Loucy (cell line): ENCODE measurements at regions not wholly inside any gene's neighbourhood (a gene's known extent, or its start where the extent isn't known, plus 50 kb on each side); places are given as distances from the start of the nearest gene placed in this dataset.
"Not testable (repeated sequence)": the region's sequence is repeated elsewhere in the genome, so short reads cannot be mapped to it uniquely, and the experiment has no call there.

Source experiments
- H2AFZ ChIP-seq: fragments of 200-600 bp; sonication (generic); 2 replicates; pipeline ENCODE4 v1.6.0; 2016; ENCODE audit warnings: antibody characterized with exemption, mild to moderate bottlenecking, low read length, moderate library complexity
- H3F3A ChIP-seq: fragments of 200-600 bp; 2 replicates; pipeline ENCODE4 v1.6.0; 2016; ENCODE audit warnings: antibody characterized with exemption, low read depth, mild to moderate bottlenecking
- H3K27me3 ChIP-seq: fragments of 200-600 bp; sonication (generic); 2 replicates; pipeline ENCODE4 v1.6.1; 2014; ENCODE audit warnings: low read length, mild to moderate bottlenecking; ENCODE audit not compliant: insufficient read depth, poor library complexity, severe bottlenecking
- H3K36me3 ChIP-seq: fragments of 200-600 bp; sonication (generic); 2 replicates; pipeline ENCODE4 v1.6.1; 2016; ENCODE audit warnings: low read length; ENCODE audit not compliant: insufficient read depth
- H3K4me1 ChIP-seq: fragments of 200-600 bp; sonication (generic); 2 replicates; pipeline ENCODE4 v1.5.1; 2014; ENCODE audit warnings: low read length, mild to moderate bottlenecking; ENCODE audit not compliant: insufficient read depth, poor library complexity, severe bottlenecking
- H3K4me2 ChIP-seq: fragments of 200-600 bp; sonication (generic); 2 replicates; pipeline ENCODE4 v1.6.0; 2014; ENCODE audit warnings: antibody characterized with exemption, low read length, low read depth, mild to moderate bottlenecking; ENCODE audit not compliant: poor library complexity, severe bottlenecking
- H3K4me3 ChIP-seq: fragments of 200-600 bp; sonication (generic); 2 replicates; pipeline ENCODE4 v1.5.1; 2014; ENCODE audit warnings: low read length, mild to moderate bottlenecking, mixed read lengths; ENCODE audit not compliant: poor library complexity, severe bottlenecking
- H3K79me2 ChIP-seq: fragments of 200-600 bp; sonication (generic); 2 replicates; pipeline ENCODE4 v1.6.1; 2014; ENCODE audit warnings: low read length; ENCODE audit not compliant: insufficient read depth
- H3K9ac ChIP-seq: fragments of 200-600 bp; sonication (generic); 2 replicates; pipeline ENCODE4 v1.6.0; 2014; ENCODE audit warnings: mild to moderate bottlenecking, low read depth, low read length, moderate library complexity; ENCODE audit not compliant: poor library complexity, severe bottlenecking
- H3K9me2 ChIP-seq: fragments of 200-600 bp; sonication (generic); replicated peaks from 2 replicates; pipeline ENCODE4 v1.6.1; 2016; ENCODE audit warnings: low read depth, low read length, mixed read lengths
- H3K9me3 ChIP-seq: fragments of 200-600 bp; sonication (generic); 2 replicates; pipeline ENCODE4 v1.6.1; 2014; ENCODE audit warnings: mild to moderate bottlenecking, antibody characterized with exemption, low read length, low read depth; ENCODE audit not compliant: insufficient read depth
- H4K20me1 ChIP-seq: fragments of 200-600 bp; sonication (generic); 2 replicates; pipeline ENCODE4 v1.6.0; 2014; ENCODE audit warnings: antibody characterized with exemption, low read length, mild to moderate bottlenecking; ENCODE audit not compliant: insufficient read depth, poor library complexity, severe bottlenecking
- EZH2phosphoT487 ChIP-seq: fragments of 200-600 bp; IDR thresholded peaks from 2 replicates; pipeline ENCODE4 v1.6.1; 2018; ENCODE audit warnings: antibody characterized with exemption, mild to moderate bottlenecking, moderate library complexity, borderline replicate concordance
- TF ChIP-seq, protein P1 (sequence below): fragments of 200-600 bp; sonication (generic); conservative IDR thresholded peaks from 2 replicates; pipeline ENCODE4 v1.5.1; 2014; ENCODE audit warnings: mild to moderate bottlenecking, antibody characterized with exemption, low read length

DNA sequence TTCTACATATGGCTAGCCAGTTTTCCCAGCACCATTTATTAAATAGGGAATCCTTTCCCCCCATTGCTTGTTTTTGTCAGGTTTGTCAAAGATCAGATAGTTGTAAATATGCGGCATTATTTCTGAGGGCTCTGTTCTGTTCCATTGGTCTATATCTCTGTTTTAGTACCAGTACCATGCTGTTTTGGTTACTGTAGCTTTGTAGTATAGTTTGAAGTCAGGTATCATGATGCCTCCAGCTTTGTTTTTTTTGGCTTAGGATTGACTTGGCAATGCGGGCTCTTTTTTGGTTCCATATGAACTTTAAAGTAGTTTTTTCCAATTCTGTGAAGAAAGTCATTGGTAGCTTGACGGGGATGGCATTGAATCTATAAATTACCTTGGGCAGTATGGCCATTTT, 60.0 kb upstream of the GPC3 start:
- H3K9me2 ChIP-seq, H4K20me1 ChIP-seq, H3K4me3 ChIP-seq, H3K4me2 ChIP-seq, H3K4me1 ChIP-seq, H3F3A ChIP-seq, H3K79me2 ChIP-seq, H3K36me3 ChIP-seq, H3K9ac ChIP-seq, H3K9me3 ChIP-seq, H3K27me3 ChIP-seq, H2AFZ ChIP-seq: not testable (repeated sequence)

DNA sequence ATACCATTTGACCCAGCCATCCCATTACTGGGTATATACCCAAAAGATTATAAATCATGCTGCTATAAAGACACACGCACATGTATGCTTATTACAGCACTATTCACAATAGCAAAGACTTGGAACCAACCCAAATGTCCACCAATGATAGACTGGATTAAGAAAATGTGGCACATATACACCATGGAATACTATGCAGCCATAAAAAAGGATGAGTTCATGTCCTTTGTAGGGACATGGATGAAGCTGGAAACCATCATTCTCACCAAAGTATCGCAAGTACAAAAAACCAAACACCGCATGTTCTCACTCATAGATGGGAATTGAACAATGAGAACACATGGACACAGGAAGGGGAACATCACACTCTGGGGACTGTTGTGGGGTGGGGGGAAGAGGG, 81.7 kb upstream of the GPC3 start:
- H3F3A ChIP-seq, H3K79me2 ChIP-seq, H4K20me1 ChIP-seq, H3K27me3 ChIP-seq, H3K4me3 ChIP-seq, H3K9ac ChIP-seq, H3K9me3 ChIP-seq, H3K9me2 ChIP-seq, H3K36me3 ChIP-seq, H3K4me2 ChIP-seq, H2AFZ ChIP-seq, H3K4me1 ChIP-seq: not testable (repeated sequence)

DNA sequence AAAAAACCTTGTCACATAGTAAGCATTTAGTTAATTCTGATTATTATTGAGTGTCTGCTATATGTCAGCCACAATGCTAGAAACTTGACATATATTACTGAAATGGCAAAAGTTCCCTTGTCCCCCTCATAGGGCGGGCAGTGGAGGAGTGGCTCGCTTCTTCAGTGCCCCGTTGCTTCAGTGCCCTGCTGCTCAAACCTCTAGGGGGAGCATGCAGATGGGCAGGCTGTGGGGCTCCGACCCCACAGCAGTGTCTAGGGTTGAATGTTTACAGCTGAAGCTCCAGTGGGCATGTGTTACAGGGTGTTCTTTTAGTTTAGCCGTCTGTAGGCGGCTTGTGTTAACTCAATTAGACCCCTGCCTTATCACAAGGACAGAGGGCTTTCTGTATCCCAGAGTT, 86.5 kb upstream of the GPC3 start:
- not testable (repeated sequence) for H2AFZ ChIP-seq, H3K4me1 ChIP-seq, H3K4me3 ChIP-seq, H4K20me1 ChIP-seq, H3K27me3 ChIP-seq, H3K9me2 ChIP-seq, H3K9ac ChIP-seq, H3K79me2 ChIP-seq, H3K4me2 ChIP-seq, H3K36me3 ChIP-seq, H3F3A ChIP-seq, H3K9me3 ChIP-seq
- TF ChIP-seq, protein P1, sequence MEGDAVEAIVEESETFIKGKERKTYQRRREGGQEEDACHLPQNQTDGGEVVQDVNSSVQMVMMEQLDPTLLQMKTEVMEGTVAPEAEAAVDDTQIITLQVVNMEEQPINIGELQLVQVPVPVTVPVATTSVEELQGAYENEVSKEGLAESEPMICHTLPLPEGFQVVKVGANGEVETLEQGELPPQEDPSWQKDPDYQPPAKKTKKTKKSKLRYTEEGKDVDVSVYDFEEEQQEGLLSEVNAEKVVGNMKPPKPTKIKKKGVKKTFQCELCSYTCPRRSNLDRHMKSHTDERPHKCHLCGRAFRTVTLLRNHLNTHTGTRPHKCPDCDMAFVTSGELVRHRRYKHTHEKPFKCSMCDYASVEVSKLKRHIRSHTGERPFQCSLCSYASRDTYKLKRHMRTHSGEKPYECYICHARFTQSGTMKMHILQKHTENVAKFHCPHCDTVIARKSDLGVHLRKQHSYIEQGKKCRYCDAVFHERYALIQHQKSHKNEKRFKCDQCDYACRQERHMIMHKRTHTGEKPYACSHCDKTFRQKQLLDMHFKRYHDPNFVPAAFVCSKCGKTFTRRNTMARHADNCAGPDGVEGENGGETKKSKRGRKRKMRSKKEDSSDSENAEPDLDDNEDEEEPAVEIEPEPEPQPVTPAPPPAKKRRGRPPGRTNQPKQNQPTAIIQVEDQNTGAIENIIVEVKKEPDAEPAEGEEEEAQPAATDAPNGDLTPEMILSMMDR: 0 out of 2 replicates have a peak, but pooled peaks have one; percentile 19

DNA sequence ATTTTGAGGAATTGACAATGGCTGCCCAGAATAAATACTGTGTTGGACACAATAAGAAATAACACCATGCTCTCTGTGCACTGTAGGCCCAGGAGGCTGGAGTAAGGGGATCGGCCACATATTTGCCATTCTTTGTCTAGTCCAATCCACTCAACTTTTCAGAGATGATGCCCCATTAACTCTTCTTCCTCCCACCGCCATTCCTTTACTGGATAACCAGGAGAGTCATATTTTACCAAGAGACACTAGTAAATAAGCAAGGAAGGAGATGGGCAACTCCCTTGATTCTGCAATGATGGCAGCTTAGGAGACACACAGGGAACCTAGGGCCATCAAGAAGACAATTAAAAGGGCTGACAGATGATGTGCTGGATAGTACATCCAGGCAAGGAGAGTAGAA, 87.9 kb upstream of the GPC3 start:
- Histone ChIP-seq H3K27me3 (no peaks in the 10 kb centered on the region), H3K4me2 (no peak overlapping the region), H3K36me3 (no peaks in the 10 kb centered on the region), H4K20me1 (no peaks in the 10 kb centered on the region), H3K9me2 (no peaks in the 10 kb centered on the region), H3K4me1 (no peaks in the 10 kb centered on the region), H3F3A (no peaks in the 10 kb centered on the region), H3K4me3 (no peak overlapping the region), H3K79me2 (no peaks in the 10 kb centered on the region), H3K9ac (no peak overlapping the region), H3K9me3 (no peaks in the 10 kb centered on the region), H2AFZ (no peak overlapping the region)
- TF ChIP-seq EZH2phosphoT487: no peak
- TF ChIP-seq, protein P1: no peak
